Cardiac septum (tissue), 1 donor: ENCODE measurements at regions not wholly inside any gene's neighbourhood (a gene's known extent, or its start where the extent isn't known, plus 50 kb on each side); places are given as distances from the start of the nearest gene placed in this dataset.
"Not testable (repeated sequence)": the region's sequence is repeated elsewhere in the genome, so short reads cannot be mapped to it uniquely, and the experiment has no call there.

Source experiments
- DNase-seq: peaks from one replicate; pipeline ENCODE4 v3.0.0-alpha.2; 2020; ENCODE audit warnings: low spot score
- intact Hi-C: fragments of 100-400 bp; cut with DNase I; formaldehyde crosslinking; loops from one replicate; pipeline ENCODE4 v1.14.0; 2022
- donor health status: DM: no; HTN: no; CAD: no.

GRCh38 chr18:75739682-75740081 is 312.2 kb upstream of the SMIM21 start:
- intact Hi-C loops: no loop called here
- DNase-seq: no peak

DNA sequence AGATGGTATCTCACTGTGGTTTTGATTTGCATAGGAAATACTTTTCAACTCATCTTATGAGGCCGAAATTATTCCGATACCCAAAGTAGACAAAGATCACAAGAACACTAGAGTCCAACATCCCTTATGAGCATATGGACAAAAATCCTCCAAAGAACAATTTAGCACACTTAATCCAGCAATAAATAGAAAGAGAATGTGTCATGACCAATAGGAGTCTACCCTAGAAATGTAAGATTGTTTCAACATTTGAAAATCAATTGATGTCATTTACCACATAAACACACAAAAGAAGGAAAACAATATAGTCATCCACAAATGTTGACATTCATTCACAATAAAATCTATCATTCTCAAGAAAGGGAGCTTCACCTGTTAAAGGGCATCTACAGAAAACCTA is 307.8 kb upstream of the SMIM21 start:
- DNase-seq: no peak
- intact Hi-C loops: no loop called here

DNA sequence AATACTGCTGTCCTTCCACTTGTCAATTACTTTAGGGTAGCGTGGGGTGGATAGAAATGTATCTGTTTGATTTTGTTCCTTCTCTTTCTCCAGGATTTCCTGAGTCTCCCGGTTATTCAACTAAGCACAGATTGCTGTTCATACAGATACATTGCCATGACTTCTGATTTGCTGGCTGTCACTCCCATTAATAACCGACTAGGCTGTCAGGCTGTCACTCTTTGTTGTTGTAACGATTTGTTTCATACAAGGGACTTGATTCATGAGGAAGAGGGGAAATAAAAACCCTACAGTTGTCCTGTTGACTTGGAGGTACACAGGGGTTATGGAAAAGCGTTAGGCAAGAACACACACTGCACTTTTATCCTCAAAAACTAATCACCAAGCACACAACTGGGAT is 302.7 kb upstream of the SMIM21 start:
- intact Hi-C loops: no loop called here

DNA sequence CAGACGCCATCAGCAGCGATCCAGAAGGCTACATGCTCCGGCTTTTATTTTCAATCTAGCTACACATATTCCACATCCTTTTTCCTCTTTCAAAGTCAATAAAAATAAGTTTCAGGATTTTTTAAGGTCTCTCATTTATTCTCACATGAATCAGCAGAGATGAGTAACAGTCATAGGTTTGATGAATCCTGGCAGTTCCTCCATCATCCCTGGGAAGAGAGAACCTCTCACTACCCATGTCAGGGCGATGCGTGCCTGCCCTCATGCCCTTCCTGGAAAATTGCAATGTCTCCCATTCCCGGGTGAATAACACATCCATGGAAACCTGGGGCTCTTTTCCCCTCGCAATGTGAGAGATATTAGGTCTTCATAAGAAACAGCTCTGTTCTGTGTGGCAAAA is 301.1 kb upstream of the SMIM21 start:
- intact Hi-C loops: loop anchor here (5.0 kb wide), 1 partner anchor 1076 kb away; no protein-coding TSS in a partner anchor
- DNase-seq: no peak

More for the DNA sequence above, 302.7 kb upstream of the SMIM21 start:
- no peak for DNase-seq

GRCh38 chr18:75727456-75727855 is 300.0 kb upstream of the SMIM21 start:
- DNase-seq: no peak

DNA sequence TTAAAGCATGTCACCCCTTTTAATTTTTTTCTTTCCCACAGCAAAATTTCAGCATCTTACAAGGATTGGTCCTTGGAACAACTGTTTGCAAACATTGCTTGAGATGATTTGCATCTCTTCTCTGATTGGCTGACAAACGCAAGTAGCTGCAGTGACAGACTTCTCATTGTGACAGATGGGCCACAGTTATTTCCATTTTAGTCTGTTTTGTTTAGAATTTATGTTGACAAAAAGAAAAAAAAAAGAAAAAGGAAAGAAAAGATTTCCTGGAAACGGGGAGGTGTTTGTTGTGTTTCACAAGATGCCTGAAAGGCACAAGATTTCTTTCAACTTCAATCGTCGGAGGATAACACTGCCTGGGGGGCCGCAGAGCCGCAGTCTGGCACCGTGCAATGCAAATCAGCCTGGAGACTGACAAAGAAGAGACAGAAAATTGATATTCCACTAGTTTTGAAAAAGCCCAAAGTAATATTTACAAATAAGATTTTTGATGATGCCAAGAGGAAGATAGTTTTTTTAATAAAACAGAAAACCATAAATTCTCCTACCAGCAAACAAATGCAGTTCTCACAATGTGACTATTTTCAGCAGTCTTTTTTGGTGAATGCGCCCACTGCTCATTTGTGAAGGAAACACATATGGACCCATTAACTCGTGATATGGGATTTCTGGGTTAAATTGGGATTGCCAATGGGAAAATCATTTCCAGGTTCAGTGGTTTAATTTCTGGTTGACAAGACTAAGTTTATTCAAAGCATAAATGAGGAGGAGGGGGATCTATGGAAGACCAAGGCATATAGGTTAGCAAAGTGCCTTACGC is 296.2 kb upstream of the SMIM21 start:
- intact Hi-C loops: no loop called here

More at GRCh38 chr18:75727456-75727855, 300.0 kb upstream of the SMIM21 start:
- intact Hi-C loops: loop anchor here (5.0 kb wide), 1 partner anchor 1075 kb away; no protein-coding TSS in a partner anchor

GRCh38 chr18:75714766-75715165 is 287.3 kb upstream of the SMIM21 start:
- intact Hi-C loops: no loop called here
- DNase-seq: no peak

More for the DNA sequence above, 296.2 kb upstream of the SMIM21 start:
- DNase-seq: no peak

- intact Hi-C loops, DNase-seq: not testable (repeated sequence)
These were observed 284.8 kb upstream of the SMIM21 start for GRCh38 chr18:75712124-75712867.

GRCh38 chr18:75700561-75700960 is 273.1 kb upstream of the SMIM21 start:
- intact Hi-C loops: no loop called here
- DNase-seq: no peak

DNA sequence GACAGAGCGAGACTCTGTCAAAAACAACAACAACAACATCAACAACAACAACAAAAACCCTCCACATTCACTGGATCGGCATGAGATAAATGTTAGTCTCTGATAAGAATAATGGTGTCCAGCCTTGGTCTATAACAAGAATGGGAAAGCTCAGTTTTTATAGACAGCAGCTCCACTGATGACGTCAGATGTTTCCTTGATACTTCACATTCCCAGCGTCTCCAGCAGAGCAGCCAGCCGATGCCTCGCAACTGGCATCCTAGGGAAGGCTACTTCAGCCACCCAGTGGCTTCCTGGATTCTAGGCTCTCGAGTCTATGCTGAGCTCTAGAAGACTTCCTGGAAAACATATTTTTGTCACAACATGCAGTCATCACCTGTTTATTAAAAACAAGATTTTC is 271.4 kb upstream of the SMIM21 start:
- intact Hi-C loops: no loop called here
- no peak for DNase-seq

GRCh38 chr18:75697493-75697892 is 270.0 kb upstream of the SMIM21 start:
- DNase-seq: no peak
- intact Hi-C loops: no loop called here

- DNase-seq: no peak
- intact Hi-C loops: no loop called here
These were observed 268.9 kb upstream of the SMIM21 start for GRCh38 chr18:75696391-75696790.

- intact Hi-C loops: no loop called here
- no peak for DNase-seq
These were observed 266.8 kb upstream of the SMIM21 start for GRCh38 chr18:75694292-75694691.

- DNase-seq: no peak
- intact Hi-C loops: no loop called here
These were observed 264.0 kb upstream of the SMIM21 start for GRCh38 chr18:75691483-75691882.

DNA sequence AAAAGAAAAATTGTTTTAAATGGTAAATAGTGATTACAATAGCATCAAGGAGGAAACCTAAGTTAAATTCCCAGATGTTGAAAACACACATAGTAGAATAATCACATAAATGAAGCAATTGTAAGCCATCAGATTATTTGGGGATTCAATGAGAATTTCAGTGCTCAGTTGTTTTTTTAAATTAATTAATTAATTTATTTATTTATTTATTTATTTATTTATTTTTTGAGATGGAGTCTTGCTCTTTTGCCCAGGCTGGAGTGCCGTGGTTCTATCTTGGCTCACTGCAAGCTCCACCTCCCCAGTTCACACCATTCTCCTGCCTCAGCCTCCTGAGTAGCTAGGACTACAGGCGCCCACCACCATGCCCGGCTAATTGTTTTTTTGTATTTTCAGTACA is 262.8 kb upstream of the SMIM21 start:
- intact Hi-C loops, DNase-seq: not testable (repeated sequence)

GRCh38 chr18:75687626-75688025 is 260.1 kb upstream of the SMIM21 start:
- DNase-seq: no peak
- intact Hi-C loops: no loop called here

DNA sequence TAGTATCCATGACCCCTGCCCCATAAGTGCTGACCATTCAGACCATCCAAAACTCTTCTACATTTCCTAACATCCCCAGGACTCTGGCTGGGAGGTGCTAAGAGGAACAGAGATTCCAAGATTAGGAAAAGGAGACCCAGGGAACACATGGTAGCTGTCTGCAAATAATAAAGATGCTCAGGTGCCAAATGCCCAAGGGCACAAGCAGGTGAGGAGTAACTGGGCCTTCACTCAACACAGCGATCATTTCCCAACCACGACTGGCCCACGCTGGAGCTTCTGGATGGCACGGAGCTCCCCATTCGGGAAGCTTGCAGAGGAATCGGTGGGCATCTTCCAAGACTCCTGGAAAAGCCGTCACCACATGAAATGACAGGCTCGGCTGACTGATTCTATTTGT is 255.9 kb upstream of the SMIM21 start:
- intact Hi-C loops: no loop called here
- no peak for DNase-seq

DNA sequence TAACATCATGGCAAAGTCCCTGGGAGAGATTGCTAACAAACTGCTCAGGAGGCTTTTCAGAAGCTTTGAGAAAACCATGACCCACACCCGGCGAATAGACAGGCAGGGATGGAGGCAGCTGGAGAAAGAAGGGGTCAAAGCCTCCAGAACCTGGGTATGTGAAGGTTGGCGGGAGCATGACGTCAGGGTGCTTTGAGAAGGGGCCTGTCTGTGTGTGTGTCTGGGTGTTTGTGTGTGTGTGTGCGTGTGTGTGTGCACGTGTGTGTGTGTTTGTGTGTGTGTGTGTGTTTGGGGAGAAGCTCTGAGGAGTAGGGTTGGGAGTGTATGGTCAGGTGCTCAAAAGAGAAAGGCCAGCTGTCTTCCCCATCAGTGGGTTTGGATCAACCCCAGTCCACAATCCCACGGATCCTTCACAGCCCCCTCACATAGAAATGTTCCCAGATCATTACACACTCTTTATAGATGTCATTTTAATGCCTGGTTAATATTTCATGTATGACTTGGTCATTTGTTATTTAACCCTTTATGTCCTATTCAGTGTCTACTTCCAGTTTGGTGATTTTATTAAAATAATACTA is 254.1 kb upstream of the SMIM21 start:
- DNase-seq: no peak
- intact Hi-C loops: no loop called here

DNA sequence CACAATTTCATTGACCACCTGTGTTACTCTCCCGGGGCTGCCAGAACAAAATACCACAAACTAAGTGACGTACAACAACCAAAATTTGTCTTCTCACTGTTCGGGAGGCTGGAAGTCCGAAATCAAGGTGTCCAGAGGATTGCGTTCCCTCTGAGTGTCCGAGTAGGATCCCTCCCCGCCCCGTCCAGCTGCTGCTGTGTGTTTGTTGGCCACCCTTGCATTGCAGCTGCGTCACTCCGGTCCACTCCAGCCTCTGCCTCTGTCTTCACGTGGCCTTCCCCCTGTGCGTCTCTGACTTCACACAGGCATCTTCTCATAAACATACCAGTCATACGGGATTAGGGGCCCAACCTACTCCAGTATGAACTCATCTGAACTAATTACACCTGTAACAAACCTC is 251.8 kb upstream of the SMIM21 start:
- peak; percentile 86 for DNase-seq
- intact Hi-C loops: no loop called here

- intact Hi-C loops: no loop called here
- no peak for DNase-seq
These were observed 251.1 kb upstream of the SMIM21 start for GRCh38 chr18:75678627-75679026.
